Sigmoid colon (tissue), 4 donors: ENCODE measurements at regions not wholly inside any gene's neighbourhood (a gene's known extent, or its start where the extent isn't known, plus 50 kb on each side); places are given as distances from the start of the nearest gene placed in this dataset.

Experiments
- EP300 ChIP-seq, 4 donors: sonication (generic); formaldehyde crosslinking; IDR thresholded peaks; one replicate each; pipeline ENCODE4 v1.6.1; 2017; ENCODE audit warnings: antibody characterized with exemption in 4 of 4
- POLR2A ChIP-seq, 2 donors: fragments of 450-650 bp; IDR thresholded peaks; one replicate each; pipeline ENCODE4 v1.6.1; 2016; ENCODE audit warnings: antibody characterized with exemption in 2 of 2, mild to moderate bottlenecking in 2 of 2, moderate library complexity in 2 of 2
- POLR2AphosphoS5 ChIP-seq, 4 donors: sonication (generic); formaldehyde crosslinking; IDR thresholded peaks; one replicate each; pipeline ENCODE4 v1.6.1; 2017; ENCODE audit warnings: antibody characterized with exemption in 4 of 4
- TF ChIP-seq, protein P1 (sequence below), 4 experiments: fragments of 450-650 bp in 3 of 4; fragments of 200-600 bp in 1 of 4; IDR thresholded peaks; one replicate each; pipeline ENCODE4 v1.5.1; 2016 to 2019; ENCODE audit warnings: antibody characterized with exemption in 4 of 4, mild to moderate bottlenecking in 3 of 4, moderate library complexity in 2 of 4

DNA sequence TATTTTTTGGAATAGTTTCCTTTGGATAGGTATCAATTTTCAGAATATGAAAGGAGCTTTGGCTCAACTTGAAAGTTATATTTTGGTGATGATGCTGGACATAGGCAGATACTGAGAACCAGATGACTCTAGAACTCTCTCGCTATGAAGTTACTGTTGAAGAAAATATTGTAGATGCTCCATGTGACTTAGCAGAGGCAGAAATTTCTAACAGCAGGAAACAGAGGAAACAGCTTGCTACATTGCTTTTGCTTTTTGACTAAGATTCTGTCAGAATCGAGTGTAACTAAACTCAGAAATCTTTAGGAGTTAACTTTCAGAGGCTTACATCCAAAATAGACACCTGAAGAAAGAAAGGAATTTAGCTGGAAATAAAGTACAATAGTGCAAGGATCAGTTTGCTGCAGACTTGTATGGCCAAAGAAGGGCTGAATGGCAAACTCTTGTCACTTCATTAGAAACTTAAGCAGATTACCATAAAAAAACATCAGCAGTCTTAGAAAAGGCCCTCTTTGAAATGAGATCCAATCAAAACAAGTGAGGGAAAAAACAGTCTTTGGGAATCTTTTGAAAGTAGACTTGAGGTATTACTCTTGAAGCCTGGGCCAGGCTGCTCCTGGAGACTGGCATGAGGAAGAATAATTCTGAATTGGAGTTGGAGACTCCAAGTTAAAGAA, 911.8 kb downstream of the FSCB start:
- no peak for TF ChIP-seq POLR2A (IDR thresholded peaks at IDR 0.05)
- TF ChIP-seq, protein P1, sequence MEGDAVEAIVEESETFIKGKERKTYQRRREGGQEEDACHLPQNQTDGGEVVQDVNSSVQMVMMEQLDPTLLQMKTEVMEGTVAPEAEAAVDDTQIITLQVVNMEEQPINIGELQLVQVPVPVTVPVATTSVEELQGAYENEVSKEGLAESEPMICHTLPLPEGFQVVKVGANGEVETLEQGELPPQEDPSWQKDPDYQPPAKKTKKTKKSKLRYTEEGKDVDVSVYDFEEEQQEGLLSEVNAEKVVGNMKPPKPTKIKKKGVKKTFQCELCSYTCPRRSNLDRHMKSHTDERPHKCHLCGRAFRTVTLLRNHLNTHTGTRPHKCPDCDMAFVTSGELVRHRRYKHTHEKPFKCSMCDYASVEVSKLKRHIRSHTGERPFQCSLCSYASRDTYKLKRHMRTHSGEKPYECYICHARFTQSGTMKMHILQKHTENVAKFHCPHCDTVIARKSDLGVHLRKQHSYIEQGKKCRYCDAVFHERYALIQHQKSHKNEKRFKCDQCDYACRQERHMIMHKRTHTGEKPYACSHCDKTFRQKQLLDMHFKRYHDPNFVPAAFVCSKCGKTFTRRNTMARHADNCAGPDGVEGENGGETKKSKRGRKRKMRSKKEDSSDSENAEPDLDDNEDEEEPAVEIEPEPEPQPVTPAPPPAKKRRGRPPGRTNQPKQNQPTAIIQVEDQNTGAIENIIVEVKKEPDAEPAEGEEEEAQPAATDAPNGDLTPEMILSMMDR (IDR thresholded peaks at IDR 0.05) = no peak
- TF ChIP-seq POLR2AphosphoS5 (IDR thresholded peaks at IDR 0.05) = no peak
- TF ChIP-seq EP300 (IDR thresholded peaks at IDR 0.05) = no peak
